Gastrocnemius medialis (tissue), 4 donors: ENCODE measurements at regions not wholly inside any gene's neighbourhood (a gene's known extent, or its start where the extent isn't known, plus 50 kb on each side); places are given as distances from the start of the nearest gene placed in this dataset.

Experiments used
- ATAC-seq, 2 donors: fragments of 150-250 bp; one replicate each; pipeline ENCODE4 v1.9.1; 2016
- DNase-seq, 2 donors: peaks; one replicate each; pipeline ENCODE4 v3.0.0-alpha.2; 2019
- H3K27ac ChIP-seq, 4 donors: fragments of 200-600 bp; sonication (generic); 1 replicate in 1 of 4; 2 replicates in 3 of 4; pipeline ENCODE4 v1.5.1; 2016 to 2018; ENCODE audit warnings: mild to moderate bottlenecking in 2 of 4, moderate library complexity in 1 of 4
- H3K27me3 ChIP-seq, 3 donors: fragments of 200-600 bp; sonication (generic) in 2 of 3; 1 replicate in 1 of 3; 2 replicates in 2 of 3; pipeline versions ENCODE4 v1.5.1 to v1.6.0; 2016 to 2019; ENCODE audit warnings: mild to moderate bottlenecking in 1 of 3, moderate library complexity in 1 of 3
- H3K36me3 ChIP-seq, 2 donors: fragments of 200-600 bp; sonication (generic) in 1 of 2; one replicate each; pipeline ENCODE4 v1.5.1; 2017 to 2018
- H3K4me1 ChIP-seq, 2 donors: fragments of 200-600 bp; sonication (generic) in 1 of 2; one replicate each; pipeline ENCODE4 v1.5.1; 2016 to 2017; ENCODE audit warnings: mild to moderate bottlenecking in 2 of 2
- H3K4me3 ChIP-seq, 4 donors: fragments of 200-600 bp; sonication (generic) in 3 of 4; 1 replicate in 1 of 4; 2 replicates in 3 of 4; pipeline ENCODE4 v1.5.1; 2016 to 2019; ENCODE audit warnings: mild to moderate bottlenecking in 2 of 4
- H3K9me3 ChIP-seq, 3 donors: fragments of 200-600 bp; sonication (generic) in 2 of 3; 1 replicate in 1 of 3; 2 replicates in 2 of 3; pipeline ENCODE4 v1.5.1; 2016 to 2019
- CTCF ChIP-seq, 5 experiments: fragments of 450-650 bp in 3 of 5; fragments of 200-600 bp in 2 of 5; sonication (generic) in 2 of 5; IDR thresholded peaks in 4 of 5; conservative IDR thresholded peaks in 1 of 5; 1 replicate in 4 of 5; 2 replicates in 1 of 5; pipeline ENCODE4 v1.5.1; 2016 to 2019; ENCODE audit warnings: antibody characterized with exemption in 5 of 5, mild to moderate bottlenecking in 3 of 5, moderate library complexity in 3 of 5
- POLR2A ChIP-seq, 2 donors: fragments of 450-650 bp; IDR thresholded peaks; one replicate each; pipeline ENCODE4 v1.6.1; 2017; ENCODE audit warnings: antibody characterized with exemption in 2 of 2, mild to moderate bottlenecking in 2 of 2, moderate library complexity in 2 of 2
- in situ Hi-C, 4 donors: fragments of 200-750 bp; cut with MboI; loops; one replicate each; pipeline versions ENCODE4 v1.15.0 to v1.8.0; 2017; ENCODE audit warnings: low sequenced_read_pairs in 4 of 4
- intact Hi-C: fragments of 100-400 bp; cut with DNase I; formaldehyde crosslinking; loops from one replicate; pipeline ENCODE4 v1.15.1; 2023; ENCODE audit warnings: low total_unique reads

DNA sequence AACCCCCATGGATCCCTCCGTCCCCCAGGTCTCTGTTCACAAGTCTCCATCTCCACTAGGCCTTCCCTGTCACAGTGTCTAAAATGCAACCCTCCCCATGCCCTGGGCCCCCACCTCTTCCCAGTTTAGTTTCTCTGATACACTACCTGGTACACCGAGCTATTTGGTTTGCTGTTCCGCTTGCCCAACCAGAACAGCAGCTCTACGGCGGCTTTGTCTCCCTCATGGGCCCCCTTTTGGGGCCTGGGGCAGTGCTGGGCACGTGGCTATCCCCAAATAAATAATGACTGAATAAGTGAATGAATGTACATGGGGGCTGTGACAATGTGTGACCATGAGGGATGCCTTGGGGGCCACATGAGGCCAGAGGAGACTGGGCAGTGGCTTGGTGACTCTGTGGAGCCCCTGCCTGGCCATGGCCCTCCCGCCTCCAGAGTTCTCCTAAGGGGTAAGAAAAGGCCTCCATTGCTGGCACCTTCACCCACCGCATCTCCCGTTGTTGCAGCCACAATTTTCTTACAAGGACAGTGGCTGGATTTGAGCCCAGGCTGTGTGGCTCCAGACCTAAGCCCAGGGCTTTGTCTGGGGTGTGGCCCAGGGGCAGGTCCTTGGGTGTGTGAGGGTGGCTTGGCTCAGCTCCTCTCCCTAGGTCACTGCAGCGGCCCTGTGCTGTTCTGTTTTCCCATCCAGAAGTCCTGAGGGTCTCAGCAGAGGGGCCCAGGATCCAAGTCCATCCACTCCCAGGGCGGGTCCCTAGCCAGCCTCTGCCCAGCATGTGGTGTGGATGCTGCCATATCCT lies 408.5 kb upstream of the SULF2 start:
- in situ Hi-C loops: no loop called here
- Histone ChIP-seq H3K4me1 (no peaks in the 10 kb centered on the region), H3K4me3 (no peak overlapping the region), H3K27me3 (peaks cover 0 to 4% (median 0%) of the 10 kb centered on the region in 3 donors), H3K9me3 (no peaks in the 10 kb centered on the region), H3K27ac (no peak overlapping the region), H3K36me3 (no peaks in the 10 kb centered on the region)
- ATAC-seq (no peak), DNase-seq (no peak)
- intact Hi-C loops: no loop called here
- TF ChIP-seq POLR2A (IDR thresholded peaks at IDR 0.05): no peak
- no peak for TF ChIP-seq CTCF (IDR thresholded peaks at IDR 0.05 in 4 of 5, conservative IDR thresholded peaks at IDR 0.05 in 1 of 5)

DNA sequence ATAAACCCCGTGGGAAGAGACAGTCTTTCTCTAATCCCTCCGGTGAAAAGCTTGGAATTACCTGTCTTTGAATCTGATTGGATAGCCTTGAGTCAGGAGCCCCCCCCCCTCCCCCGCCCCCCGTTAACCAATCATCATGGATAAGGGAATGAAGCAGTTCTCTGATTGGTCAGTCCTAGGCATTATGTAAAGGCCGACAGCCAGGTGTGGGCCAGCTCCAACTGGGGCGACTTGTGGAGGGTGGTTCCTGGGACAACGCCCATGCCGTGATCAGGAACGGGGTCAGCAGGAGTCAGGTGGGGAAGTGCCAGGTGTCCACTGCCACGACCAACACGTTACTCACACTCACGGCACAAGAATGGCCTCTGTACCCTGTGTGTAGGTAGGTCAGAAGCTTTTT lies 406.8 kb upstream of the SULF2 start:
- no peaks in the 10 kb centered on the region for H3K9me3 ChIP-seq
- no peak for ATAC-seq
- in situ Hi-C loops: no loop called here
- H3K36me3 ChIP-seq: no peaks in the 10 kb centered on the region
- no peak for DNase-seq
- TF ChIP-seq POLR2A (IDR thresholded peaks at IDR 0.05): no peak
- no peak for TF ChIP-seq CTCF (IDR thresholded peaks at IDR 0.05 in 4 of 5, conservative IDR thresholded peaks at IDR 0.05 in 1 of 5)
- intact Hi-C loops: no loop called here
- peaks cover 0 to under 1% (median 0%) of the 10 kb centered on the region in 3 donors for H3K27me3 ChIP-seq
- no peak overlapping the region for H3K4me3 ChIP-seq
- no peaks in the 10 kb centered on the region for H3K4me1 ChIP-seq
- no peak overlapping the region for H3K27ac ChIP-seq

- intact Hi-C loops: no loop called here
- DNase-seq (no peak), ATAC-seq (no peak)
- in situ Hi-C loops: no loop called here
- Histone ChIP-seq H3K27ac (no peak overlapping the region), H3K36me3 (no peaks in the 10 kb centered on the region), H3K9me3 (no peaks in the 10 kb centered on the region), H3K4me1 (no peaks in the 10 kb centered on the region), H3K4me3 (no peak overlapping the region), H3K27me3 (no peaks in the 10 kb centered on the region)
- no peak for TF ChIP-seq POLR2A (IDR thresholded peaks at IDR 0.05)
- TF ChIP-seq CTCF (IDR thresholded peaks at IDR 0.05 in 4 of 5, conservative IDR thresholded peaks at IDR 0.05 in 1 of 5): no peak
Measured at GRCh38 chr20:48191200-48191599, 405.9 kb upstream of the SULF2 start.

GRCh38 chr20:48190757-48191156 lies 405.5 kb upstream of the SULF2 start:
- Histone ChIP-seq H3K9me3 (no peaks in the 10 kb centered on the region), H3K4me3 (no peak overlapping the region), H3K4me1 (no peaks in the 10 kb centered on the region), H3K27ac (no peak overlapping the region), H3K27me3 (no peaks in the 10 kb centered on the region), H3K36me3 (no peaks in the 10 kb centered on the region)
- in situ Hi-C loops (no loop called here), intact Hi-C loops (no loop called here)
- ATAC-seq (no peak), DNase-seq (no peak)
- TF ChIP-seq POLR2A (IDR thresholded peaks at IDR 0.05) (no peak), CTCF (IDR thresholded peaks at IDR 0.05 in 4 of 5, conservative IDR thresholded peaks at IDR 0.05 in 1 of 5) (no peak)

DNA sequence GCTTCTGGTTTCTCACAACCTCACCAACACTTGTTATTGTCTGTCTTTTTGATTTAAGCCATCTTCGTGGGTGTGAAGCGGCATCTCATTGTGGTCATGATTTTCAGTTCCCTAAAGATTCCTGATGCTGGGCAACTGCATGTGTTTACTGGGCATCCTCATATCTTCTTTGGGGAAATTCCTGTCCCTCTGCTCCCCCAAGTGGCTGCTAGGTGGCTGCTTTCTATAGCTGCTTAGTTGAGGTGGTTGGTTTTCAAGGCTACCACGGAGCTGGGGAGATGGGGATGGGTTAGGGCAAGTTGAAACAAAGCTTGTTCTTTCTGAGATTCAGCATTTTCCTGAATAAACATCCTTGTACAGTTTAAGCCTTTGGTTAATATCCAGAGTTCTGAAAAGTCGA lies 403.9 kb upstream of the SULF2 start:
- intact Hi-C loops: no loop called here
- Histone ChIP-seq H3K4me3 (no peak overlapping the region), H3K9me3 (no peaks in the 10 kb centered on the region), H3K27ac (no peak overlapping the region), H3K27me3 (no peaks in the 10 kb centered on the region), H3K4me1 (no peaks in the 10 kb centered on the region), H3K36me3 (no peaks in the 10 kb centered on the region)
- DNase-seq (no peak), ATAC-seq (no peak)
- TF ChIP-seq POLR2A (IDR thresholded peaks at IDR 0.05): no peak
- no peak for TF ChIP-seq CTCF (IDR thresholded peaks at IDR 0.05 in 4 of 5, conservative IDR thresholded peaks at IDR 0.05 in 1 of 5)
- in situ Hi-C loops: no loop called here
